ENCODE measurements at regions not wholly inside any gene's neighbourhood (a gene's known extent, or its start where the extent isn't known, plus 50 kb on each side); places are given as distances from the start of the nearest gene placed in this dataset.

- WGBS, 5 donors: 77 to 93% (median 79%) methylated on average over 2 of the region's 2 CpGs
- TF ChIP-seq POLR2AphosphoS5 (IDR thresholded peaks at IDR 0.05) (no peak), POLR2A (IDR thresholded peaks at IDR 0.05) (no peak), CTCF (IDR thresholded peaks at IDR 0.05 in 8 of 11, conservative IDR thresholded peaks at IDR 0.05 in 3 of 11) (no peak)
- no peak for DNase-seq
- Histone ChIP-seq H3K9me3 (peaks cover 0 to 24% (median 17%) of the 10 kb centered on the region in 8 donors), H3K36me3 (no peaks in the 10 kb centered on the region), H3K27ac (no peak overlapping the region), H3K27me3 (replicated peaks in 1 of 7) (no peaks in the 10 kb centered on the region), H3K4me3 (no peak overlapping the region), H3K4me1 (peaks cover 0 to 13% (median 6%) of the 10 kb centered on the region in 6 donors)
- intact Hi-C loops (cut with DNase I; ENCODE audit: low total_unique reads): no loop called here
These were observed 128.7 kb upstream of the NAMPT start for GRCh38 chr7:106413446-106413845.

GRCh38 chr7:106405697-106406141, 120.9 kb upstream of the NAMPT start:
- TF ChIP-seq CTCF (IDR thresholded peaks at IDR 0.05 in 8 of 11, conservative IDR thresholded peaks at IDR 0.05 in 3 of 11): no peak
- TF ChIP-seq POLR2AphosphoS5 (IDR thresholded peaks at IDR 0.05): no peak
- no peak for TF ChIP-seq POLR2A (IDR thresholded peaks at IDR 0.05)
- H3K27me3 ChIP-seq (replicated peaks in 1 of 7): peaks cover 0 to 4% (median 0%) of the 10 kb centered on the region in 7 donors
- H3K9me3 ChIP-seq: peaks cover 0 to 8% (median 2%) of the 10 kb centered on the region in 8 donors
- intact Hi-C loops (cut with DNase I; ENCODE audit: low total_unique reads): no loop called here
- WGBS, 5 donors: 0 to 9% (median 0%) methylated on average over 1 of the region's 1 CpG; no CpG with 5 or more reads in 2 of the 5 donors
- H3K4me1 ChIP-seq: no peaks in the 10 kb centered on the region
- H3K27ac ChIP-seq: peak overlapping the region in 4 of 8 donors; percentile 35 to 49 (median 42)
- H3K36me3 ChIP-seq: no peaks in the 10 kb centered on the region
- H3K4me3 ChIP-seq: no peak overlapping the region
- DNase-seq: no peak

GRCh38 chr7:106402898-106403297, 118.1 kb upstream of the NAMPT start:
- no peak overlapping the region for H3K4me3 ChIP-seq
- peaks cover 0 to 8% (median 2%) of the 10 kb centered on the region in 8 donors for H3K9me3 ChIP-seq
- DNase-seq: no peak
- H3K27ac ChIP-seq: no peak overlapping the region
- no peak for TF ChIP-seq POLR2AphosphoS5 (IDR thresholded peaks at IDR 0.05)
- no peak for TF ChIP-seq CTCF (IDR thresholded peaks at IDR 0.05 in 8 of 11, conservative IDR thresholded peaks at IDR 0.05 in 3 of 11)
- TF ChIP-seq POLR2A (IDR thresholded peaks at IDR 0.05): no peak
- peaks cover 0 to 4% (median 0%) of the 10 kb centered on the region in 7 donors for H3K27me3 ChIP-seq (replicated peaks in 1 of 7)
- H3K36me3 ChIP-seq: no peaks in the 10 kb centered on the region
- WGBS, 5 donors: 79 to 89% (median 80%) methylated on average over 1 of the region's 1 CpG
- no peaks in the 10 kb centered on the region for H3K4me1 ChIP-seq
- intact Hi-C loops (cut with DNase I; ENCODE audit: low total_unique reads): no loop called here

DNA sequence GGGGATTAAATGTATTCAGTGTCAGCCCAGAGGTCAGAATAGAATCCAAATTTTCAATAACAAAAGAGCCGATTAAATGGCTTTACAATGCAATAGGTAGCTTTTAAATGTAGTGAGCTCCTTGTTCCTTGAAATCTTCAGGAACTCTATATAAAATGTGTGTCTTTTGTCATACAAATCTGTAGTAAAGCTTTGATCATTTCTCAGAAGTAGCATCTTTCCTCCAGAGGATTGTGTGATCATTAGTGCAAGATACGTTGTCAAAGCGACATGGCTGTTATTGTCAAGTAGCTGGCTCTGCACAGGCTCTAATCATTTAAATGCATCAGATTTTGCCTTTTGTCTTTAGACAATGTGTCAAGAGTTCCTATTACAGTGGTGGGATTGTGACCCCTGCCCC, 116.1 kb upstream of the NAMPT start:
- Histone ChIP-seq H3K27me3 (replicated peaks in 1 of 7) (peaks cover 0 to 4% (median 0%) of the 10 kb centered on the region in 7 donors), H3K9me3 (peaks cover 0 to 8% (median 2%) of the 10 kb centered on the region in 8 donors), H3K4me3 (no peak overlapping the region), H3K4me1 (no peaks in the 10 kb centered on the region), H3K36me3 (no peaks in the 10 kb centered on the region), H3K27ac (no peak overlapping the region)
- 80 to 96% (median 90%) methylated on average over 3 of the region's 3 CpGs for WGBS, 5 donors
- no peak for DNase-seq
- TF ChIP-seq CTCF (IDR thresholded peaks at IDR 0.05 in 8 of 11, conservative IDR thresholded peaks at IDR 0.05 in 3 of 11) (no peak), POLR2AphosphoS5 (IDR thresholded peaks at IDR 0.05) (no peak), POLR2A (IDR thresholded peaks at IDR 0.05) (no peak)
- intact Hi-C loops (cut with DNase I; ENCODE audit: low total_unique reads): no loop called here

Data from spleen (tissue), 11 donors.